Activated T-helper 2 cell treated with anti-CD3 and anti-CD28 coated beads, Interferon-gamma antibody, Interleukin-2, Interleukin-4, amounts not matched to agents 10 μg/mL and 5 μg/mL and 100 μg/mL, durations not matched to agents 14 hours and 24 hours and 36 hours (primary cell): ENCODE measurements at regions not wholly inside any gene's neighbourhood (a gene's known extent, or its start where the extent isn't known, plus 50 kb on each side); places are given as distances from the start of the nearest gene placed in this dataset.
"Not testable (repeated sequence)": the region's sequence is repeated elsewhere in the genome, so short reads cannot be mapped to it uniquely, and the experiment has no call there.

Source experiments
- DNase-seq: peaks from one replicate; pipeline ENCODE4 v3.0.0; 2021; ENCODE audit warnings: low spot score
- H3K27ac Mint-ChIP-seq: one replicate; pipeline ENCODE4 v1.8.0; 2021; ENCODE audit warnings: mixed read lengths
- H3K27me3 Mint-ChIP-seq: one replicate; pipeline ENCODE4 v1.8.0; 2021; ENCODE audit warnings: low read depth, mixed read lengths
- H3K36me3 Mint-ChIP-seq: one replicate; pipeline ENCODE4 v1.8.0; 2021; ENCODE audit warnings: low read depth, mixed read lengths
- H3K4me1 Mint-ChIP-seq: one replicate; pipeline ENCODE4 v1.8.0; 2021; ENCODE audit warnings: low read depth, mixed read lengths
- H3K4me3 Mint-ChIP-seq: one replicate; pipeline ENCODE4 v1.8.0; 2021; ENCODE audit warnings: low read depth, mild to moderate bottlenecking, moderate library complexity, mixed read lengths
- H3K9me3 Mint-ChIP-seq: one replicate; pipeline ENCODE4 v1.8.0; 2021; ENCODE audit warnings: mixed read lengths
- intact Hi-C: fragments of 100-400 bp; cut with micrococcal nuclease; formaldehyde crosslinking; loops from one replicate; pipeline ENCODE4 v1.15.1; 2023

- Mint-ChIP-seq H3K27me3 (no peaks in the 10 kb centered on the region), H3K27ac (no peak overlapping the region), H3K4me1 (no peaks in the 10 kb centered on the region), H3K4me3 (no peak overlapping the region), H3K36me3 (no peaks in the 10 kb centered on the region), H3K9me3 (peaks cover 33% of the 10 kb centered on the region)
- intact Hi-C loops = no loop called here
- DNase-seq = no peak
These were observed 581.5 kb upstream of the RBFOX1 start for GRCh38 chr16:6751191-6751590.

GRCh38 chr16:6749698-6750097 is 582.9 kb upstream of the RBFOX1 start:
- Mint-ChIP-seq H3K36me3 (no peaks in the 10 kb centered on the region), H3K9me3 (peaks cover 30% of the 10 kb centered on the region), H3K4me3 (no peak overlapping the region), H3K27me3 (no peaks in the 10 kb centered on the region), H3K27ac (no peak overlapping the region), H3K4me1 (no peaks in the 10 kb centered on the region)
- intact Hi-C loops = no loop called here
- DNase-seq = no peak

- DNase-seq, H3K4me3 Mint-ChIP-seq, H3K27ac Mint-ChIP-seq, H3K4me1 Mint-ChIP-seq, intact Hi-C loops, H3K36me3 Mint-ChIP-seq, H3K27me3 Mint-ChIP-seq: not testable (repeated sequence)
- peaks cover 35% of the 10 kb centered on the region for H3K9me3 Mint-ChIP-seq
These were observed 596.3 kb upstream of the RBFOX1 start for GRCh38 chr16:6736302-6736701.

GRCh38 chr16:6735631-6736030 is 597.0 kb upstream of the RBFOX1 start:
- Mint-ChIP-seq H3K9me3 (peaks cover 35% of the 10 kb centered on the region), H3K27ac (no peak overlapping the region), H3K4me1 (no peaks in the 10 kb centered on the region), H3K36me3 (no peaks in the 10 kb centered on the region), H3K27me3 (no peaks in the 10 kb centered on the region), H3K4me3 (no peak overlapping the region)
- intact Hi-C loops = no loop called here
- no peak for DNase-seq

GRCh38 chr16:6732166-6732565 is 600.5 kb upstream of the RBFOX1 start:
- Mint-ChIP-seq H3K4me3 (no peak overlapping the region), H3K27me3 (no peaks in the 10 kb centered on the region), H3K9me3 (peaks cover 25% of the 10 kb centered on the region), H3K4me1 (no peaks in the 10 kb centered on the region), H3K36me3 (no peaks in the 10 kb centered on the region), H3K27ac (no peak overlapping the region)
- intact Hi-C loops = no loop called here
- DNase-seq = no peak

GRCh38 chr16:6728381-6728780 is 604.3 kb upstream of the RBFOX1 start:
- Mint-ChIP-seq H3K27ac (no peak overlapping the region), H3K9me3 (peaks cover 18% of the 10 kb centered on the region), H3K27me3 (no peaks in the 10 kb centered on the region), H3K4me1 (no peaks in the 10 kb centered on the region), H3K4me3 (no peak overlapping the region), H3K36me3 (no peaks in the 10 kb centered on the region)
- intact Hi-C loops = no loop called here
- no peak for DNase-seq

- Mint-ChIP-seq H3K4me1 (no peaks in the 10 kb centered on the region), H3K27ac (no peak overlapping the region), H3K27me3 (no peaks in the 10 kb centered on the region), H3K36me3 (no peaks in the 10 kb centered on the region), H3K4me3 (no peak overlapping the region), H3K9me3 (peaks cover 33% of the 10 kb centered on the region)
- no peak for DNase-seq
- intact Hi-C loops = no loop called here
These were observed 606.0 kb upstream of the RBFOX1 start for GRCh38 chr16:6726621-6727020.

GRCh38 chr16:6725634-6726331 is 606.9 kb upstream of the RBFOX1 start:
- H3K27ac Mint-ChIP-seq = no peak overlapping the region
- intact Hi-C loops = no loop called here
- H3K4me1 Mint-ChIP-seq = no peaks in the 10 kb centered on the region
- no peak for DNase-seq
- no peaks in the 10 kb centered on the region for H3K27me3 Mint-ChIP-seq
- H3K4me3 Mint-ChIP-seq = no peak overlapping the region
- H3K9me3 Mint-ChIP-seq = peaks cover 32% of the 10 kb centered on the region
- no peaks in the 10 kb centered on the region for H3K36me3 Mint-ChIP-seq

- H3K27me3 Mint-ChIP-seq, H3K36me3 Mint-ChIP-seq, H3K4me1 Mint-ChIP-seq, H3K4me3 Mint-ChIP-seq, DNase-seq, intact Hi-C loops, H3K27ac Mint-ChIP-seq: not testable (repeated sequence)
- peaks cover 33% of the 10 kb centered on the region for H3K9me3 Mint-ChIP-seq
These were observed 607.4 kb upstream of the RBFOX1 start for GRCh38 chr16:6725206-6725605.

GRCh38 chr16:6722786-6723185 is 609.9 kb upstream of the RBFOX1 start:
- intact Hi-C loops = no loop called here

GRCh38 chr16:6714510-6714909 is 618.1 kb upstream of the RBFOX1 start:
- intact Hi-C loops = no loop called here
- Mint-ChIP-seq H3K4me3 (no peak overlapping the region), H3K27ac (no peak overlapping the region), H3K36me3 (no peaks in the 10 kb centered on the region), H3K27me3 (no peaks in the 10 kb centered on the region), H3K9me3 (peaks cover 63% of the 10 kb centered on the region), H3K4me1 (no peaks in the 10 kb centered on the region)
- DNase-seq = no peak

More at GRCh38 chr16:6722786-6723185, 609.9 kb upstream of the RBFOX1 start:
- no peak for DNase-seq
- Mint-ChIP-seq H3K4me1 (no peaks in the 10 kb centered on the region), H3K36me3 (no peaks in the 10 kb centered on the region), H3K27ac (no peak overlapping the region), H3K9me3 (peaks cover 41% of the 10 kb centered on the region), H3K4me3 (no peak overlapping the region), H3K27me3 (no peaks in the 10 kb centered on the region)

GRCh38 chr16:6709736-6710135 is 622.9 kb upstream of the RBFOX1 start:
- Mint-ChIP-seq H3K9me3 (peaks cover 56% of the 10 kb centered on the region), H3K4me3 (no peak overlapping the region), H3K27me3 (no peaks in the 10 kb centered on the region), H3K27ac (no peak overlapping the region), H3K4me1 (no peaks in the 10 kb centered on the region), H3K36me3 (no peaks in the 10 kb centered on the region)
- intact Hi-C loops = no loop called here
- DNase-seq = no peak

- Mint-ChIP-seq H3K27ac (no peak overlapping the region), H3K4me3 (no peak overlapping the region), H3K4me1 (no peaks in the 10 kb centered on the region), H3K27me3 (no peaks in the 10 kb centered on the region), H3K9me3 (peaks cover 63% of the 10 kb centered on the region), H3K36me3 (no peaks in the 10 kb centered on the region)
- no peak for DNase-seq
- intact Hi-C loops = no loop called here
These were observed 623.9 kb upstream of the RBFOX1 start for GRCh38 chr16:6708576-6709215.
